ENCODE measurements at regions not wholly inside any gene's neighbourhood (a gene's known extent, or its start where the extent isn't known, plus 50 kb on each side); places are given as distances from the start of the nearest gene placed in this dataset.

GRCh38 chr11:11763796-11764422 is 77.9 kb upstream of the USP47 start:
- TF ChIP-seq, protein P1, sequence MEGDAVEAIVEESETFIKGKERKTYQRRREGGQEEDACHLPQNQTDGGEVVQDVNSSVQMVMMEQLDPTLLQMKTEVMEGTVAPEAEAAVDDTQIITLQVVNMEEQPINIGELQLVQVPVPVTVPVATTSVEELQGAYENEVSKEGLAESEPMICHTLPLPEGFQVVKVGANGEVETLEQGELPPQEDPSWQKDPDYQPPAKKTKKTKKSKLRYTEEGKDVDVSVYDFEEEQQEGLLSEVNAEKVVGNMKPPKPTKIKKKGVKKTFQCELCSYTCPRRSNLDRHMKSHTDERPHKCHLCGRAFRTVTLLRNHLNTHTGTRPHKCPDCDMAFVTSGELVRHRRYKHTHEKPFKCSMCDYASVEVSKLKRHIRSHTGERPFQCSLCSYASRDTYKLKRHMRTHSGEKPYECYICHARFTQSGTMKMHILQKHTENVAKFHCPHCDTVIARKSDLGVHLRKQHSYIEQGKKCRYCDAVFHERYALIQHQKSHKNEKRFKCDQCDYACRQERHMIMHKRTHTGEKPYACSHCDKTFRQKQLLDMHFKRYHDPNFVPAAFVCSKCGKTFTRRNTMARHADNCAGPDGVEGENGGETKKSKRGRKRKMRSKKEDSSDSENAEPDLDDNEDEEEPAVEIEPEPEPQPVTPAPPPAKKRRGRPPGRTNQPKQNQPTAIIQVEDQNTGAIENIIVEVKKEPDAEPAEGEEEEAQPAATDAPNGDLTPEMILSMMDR (conservative IDR thresholded peaks at IDR 0.05 in 1 of 2, IDR thresholded peaks at IDR 0.05 in 1 of 2; ENCODE audit: low read depth in 1 of 2, low read length in 2 of 2) = no peak
- no peak for TF ChIP-seq EZH2 (IDR thresholded peaks at IDR 0.05; ENCODE audit: low read length, missing control alignments)

Data from fibroblast of lung (primary cell).